HT1080 (cell line): ENCODE measurements at regions not wholly inside any gene's neighbourhood (a gene's known extent, or its start where the extent isn't known, plus 50 kb on each side); places are given as distances from the start of the nearest gene placed in this dataset.
"Not testable (repeated sequence)": the region's sequence is repeated elsewhere in the genome, so short reads cannot be mapped to it uniquely, and the experiment has no call there.

Experiments
- DNase-seq: peaks from one replicate; pipeline ENCODE4 v3.0.0-alpha.2; 2015; ENCODE audit warnings: low read depth

GRCh38 chr7:153006911-153007310, 247.4 kb downstream of the ACTR3B start:
- no peak for DNase-seq

- DNase-seq: no peak
Observed at GRCh38 chr7:153010416-153010815, 250.9 kb downstream of the ACTR3B start.

GRCh38 chr7:153012203-153012602, 252.7 kb downstream of the ACTR3B start:
- DNase-seq: no peak

GRCh38 chr7:153017223-153017622, 257.7 kb downstream of the ACTR3B start:
- DNase-seq: no peak

- DNase-seq: no peak
Observed at GRCh38 chr7:153021542-153021941, 262.0 kb downstream of the ACTR3B start.

- no peak for DNase-seq
Observed at GRCh38 chr7:153022475-153023193, 263.1 kb downstream of the ACTR3B start.

GRCh38 chr7:153023194-153023592, 263.6 kb downstream of the ACTR3B start:
- DNase-seq: no peak

GRCh38 chr7:153027210-153027609, 267.7 kb downstream of the ACTR3B start:
- no peak for DNase-seq

- DNase-seq: no peak
Observed at GRCh38 chr7:153027904-153028303, 268.4 kb downstream of the ACTR3B start.

GRCh38 chr7:153030976-153031375, 271.4 kb downstream of the ACTR3B start:
- no peak for DNase-seq

- DNase-seq: no peak
Observed at GRCh38 chr7:153034791-153035190, 275.2 kb downstream of the ACTR3B start.

- no peak for DNase-seq
Observed at GRCh38 chr7:153036396-153037063, 277.0 kb downstream of the ACTR3B start.

GRCh38 chr7:153043440-153043839, 283.9 kb downstream of the ACTR3B start:
- DNase-seq: no peak

- no peak for DNase-seq
Observed at GRCh38 chr7:153044981-153045380, 285.4 kb downstream of the ACTR3B start.

GRCh38 chr7:153047079-153047959, 287.8 kb downstream of the ACTR3B start:
- no peak for DNase-seq

GRCh38 chr7:153052206-153052605, 292.7 kb downstream of the ACTR3B start:
- no peak for DNase-seq

- peak; percentile 15 for DNase-seq
Observed at GRCh38 chr7:153061910-153062528, 302.5 kb downstream of the ACTR3B start.

GRCh38 chr7:153065051-153065450, 305.5 kb downstream of the ACTR3B start:
- DNase-seq: peak; percentile 26

GRCh38 chr7:153066711-153067110, 307.2 kb downstream of the ACTR3B start:
- no peak for DNase-seq

- no peak for DNase-seq
Observed at GRCh38 chr7:153070141-153070540, 310.6 kb downstream of the ACTR3B start.

GRCh38 chr7:153072806-153073205, 313.3 kb downstream of the ACTR3B start:
- DNase-seq: no peak

- not testable (repeated sequence) for DNase-seq
Observed at GRCh38 chr7:153076289-153076688, 316.7 kb downstream of the ACTR3B start.
